ENCODE measurements at regions not wholly inside any gene's neighbourhood (a gene's known extent, or its start where the extent isn't known, plus 50 kb on each side); places are given as distances from the start of the nearest gene placed in this dataset.

GRCh38 chr7:16991551-16991950 is 109.8 kb upstream of the AGR3 start:
- no peak for DNase-seq
- Histone ChIP-seq H3K36me3 (replicated peaks) (no peaks in the 10 kb centered on the region), H3K27me3 (replicated peaks) (no peaks in the 10 kb centered on the region), H3K27ac (no peak overlapping the region), H3K4me3 (ENCODE audit: low read depth, low read length) (no peak overlapping the region)
- no peak for TF ChIP-seq CTCF (IDR thresholded peaks at IDR 0.05; ENCODE audit: low read depth, low read length, missing control alignments)
- in situ Hi-C loops (cut with HindIII; ENCODE audit: low pct_ligation_motif_present, low sequenced_read_pairs) = loop anchor here (25.0 kb wide), 1 partner anchor 671 kb away; no protein-coding TSS in a partner anchor

- no peak for TF ChIP-seq CTCF (IDR thresholded peaks at IDR 0.05; ENCODE audit: low read depth, low read length, missing control alignments)
- Histone ChIP-seq H3K36me3 (replicated peaks) (no peaks in the 10 kb centered on the region), H3K4me3 (ENCODE audit: low read depth, low read length) (no peak overlapping the region), H3K27me3 (replicated peaks) (no peaks in the 10 kb centered on the region), H3K27ac (no peak overlapping the region)
- no peak for DNase-seq
- in situ Hi-C loops (cut with HindIII; ENCODE audit: low pct_ligation_motif_present, low sequenced_read_pairs) = loop anchor here (25.0 kb wide), 1 partner anchor 669 kb away; no protein-coding TSS in a partner anchor
Measured at GRCh38 chr7:16993543-16993942, 111.8 kb upstream of the AGR3 start.

- H3K27ac ChIP-seq = no peak overlapping the region
- no peak for TF ChIP-seq CTCF (IDR thresholded peaks at IDR 0.05; ENCODE audit: low read depth, low read length, missing control alignments)
- no peaks in the 10 kb centered on the region for H3K27me3 ChIP-seq (replicated peaks)
- in situ Hi-C loops (cut with HindIII; ENCODE audit: low pct_ligation_motif_present, low sequenced_read_pairs) = loop anchor here (25.0 kb wide), 1 partner anchor 664 kb away; no protein-coding TSS in a partner anchor
- no peaks in the 10 kb centered on the region for H3K36me3 ChIP-seq (replicated peaks)
- no peak for DNase-seq
- H3K4me3 ChIP-seq (ENCODE audit: low read depth, low read length) = no peak overlapping the region
Measured at GRCh38 chr7:16998481-16999051, 116.8 kb upstream of the AGR3 start.

GRCh38 chr7:16999541-17000267 is 117.9 kb upstream of the AGR3 start:
- no peaks in the 10 kb centered on the region for H3K27me3 ChIP-seq (replicated peaks)
- H3K36me3 ChIP-seq (replicated peaks) = no peaks in the 10 kb centered on the region
- no peak for TF ChIP-seq CTCF (IDR thresholded peaks at IDR 0.05; ENCODE audit: low read depth, low read length, missing control alignments)
- no peak overlapping the region for H3K27ac ChIP-seq
- no peak overlapping the region for H3K4me3 ChIP-seq (ENCODE audit: low read depth, low read length)
- DNase-seq = no peak
- in situ Hi-C loops (cut with HindIII; ENCODE audit: low pct_ligation_motif_present, low sequenced_read_pairs) = loop anchor here (25.0 kb wide), 1 partner anchor 663 kb away; no protein-coding TSS in a partner anchor

GRCh38 chr7:17005271-17005670 is 123.5 kb upstream of the AGR3 start:
- H3K4me3 ChIP-seq (ENCODE audit: low read depth, low read length) = no peak overlapping the region
- H3K36me3 ChIP-seq (replicated peaks) = no peaks in the 10 kb centered on the region
- no peak for DNase-seq
- in situ Hi-C loops (cut with HindIII; ENCODE audit: low pct_ligation_motif_present, low sequenced_read_pairs) = no loop called here
- H3K27ac ChIP-seq = no peak overlapping the region
- no peaks in the 10 kb centered on the region for H3K27me3 ChIP-seq (replicated peaks)
- TF ChIP-seq CTCF (IDR thresholded peaks at IDR 0.05; ENCODE audit: low read depth, low read length, missing control alignments) = no peak

Measured in brain microvascular endothelial cell (primary cell).